Trophoblast cell (in vitro differentiated cells and primary cell): ENCODE measurements at regions not wholly inside any gene's neighbourhood (a gene's known extent, or its start where the extent isn't known, plus 50 kb on each side); places are given as distances from the start of the nearest gene placed in this dataset.

Experiments used
- DNase-seq, 2 donors: peaks; one replicate each; pipeline ENCODE4 v3.0.0-alpha.2; 2016
- H2AFZ ChIP-seq: 2 replicates; pipeline ENCODE4 v1.6.1; 2013; ENCODE audit warnings: low read length, moderate library complexity, mild to moderate bottlenecking; ENCODE audit not compliant: insufficient read depth, poor library complexity
- H2AK5ac ChIP-seq: 2 replicates; pipeline ENCODE4 v1.6.1; 2013; ENCODE audit warnings: mild to moderate bottlenecking, low read length
- H2BK120ac ChIP-seq: 2 replicates; pipeline ENCODE4 v1.6.1; 2013; ENCODE audit warnings: low read length, mild to moderate bottlenecking, moderate library complexity; ENCODE audit not compliant: insufficient read depth, poor library complexity
- H2BK12ac ChIP-seq: 2 replicates; pipeline ENCODE4 v1.6.1; 2013; ENCODE audit warnings: mild to moderate bottlenecking, low read length, moderate library complexity
- H2BK5ac ChIP-seq: 2 replicates; pipeline ENCODE4 v1.6.1; 2013; ENCODE audit warnings: low read length, low read depth, moderate library complexity, mild to moderate bottlenecking; ENCODE audit not compliant: poor library complexity
- H3K14ac ChIP-seq: 2 replicates; pipeline ENCODE4 v1.6.1; 2013; ENCODE audit warnings: mild to moderate bottlenecking, low read length
- H3K18ac ChIP-seq: 2 replicates; pipeline ENCODE4 v1.6.1; 2013; ENCODE audit warnings: mild to moderate bottlenecking, low read length
- H3K23ac ChIP-seq: 2 replicates; pipeline ENCODE4 v1.6.1; 2013; ENCODE audit warnings: low read length
- H3K27ac ChIP-seq: 2 replicates; pipeline ENCODE4 v1.5.1; 2013; ENCODE audit warnings: low read depth, mild to moderate bottlenecking, inconsistent platforms, low read length, moderate library complexity
- H3K27me3 ChIP-seq: 2 replicates; pipeline ENCODE4 v1.6.1; 2013; ENCODE audit warnings: inconsistent platforms, mild to moderate bottlenecking, low read length, moderate library complexity; ENCODE audit not compliant: insufficient read depth
- H3K36me3 ChIP-seq, 2 experiments: 1 replicate in 1 of 2; 2 replicates in 1 of 2; pipeline ENCODE4 v1.6.1; 2013; ENCODE audit warnings: low read length in 2 of 2, mild to moderate bottlenecking in 2 of 2, moderate library complexity in 1 of 2; ENCODE audit not compliant: insufficient read depth in 2 of 2, control insufficient read depth in 1 of 2
- H3K4ac ChIP-seq: 2 replicates; pipeline ENCODE4 v1.6.1; 2013; ENCODE audit warnings: low read depth, mild to moderate bottlenecking, low read length, moderate library complexity
- H3K4me1 ChIP-seq, 2 experiments: 1 replicate in 1 of 2; 2 replicates in 1 of 2; pipeline ENCODE4 v1.6.1; 2013; ENCODE audit warnings: low read length in 2 of 2, mild to moderate bottlenecking in 2 of 2, moderate library complexity in 1 of 2; ENCODE audit not compliant: insufficient read depth in 2 of 2, control insufficient read depth in 1 of 2
- H3K4me2 ChIP-seq: 2 replicates; pipeline ENCODE4 v1.6.1; 2013; ENCODE audit warnings: inconsistent platforms, mild to moderate bottlenecking, low read length, moderate library complexity
- H3K4me3 ChIP-seq: 2 replicates; pipeline ENCODE4 v1.5.1; 2013; ENCODE audit warnings: mild to moderate bottlenecking, low read depth, low read length, inconsistent platforms
- H3K79me1 ChIP-seq: one replicate; pipeline ENCODE4 v1.6.1; 2013; ENCODE audit warnings: low read length
- H3K79me2 ChIP-seq: 2 replicates; pipeline ENCODE4 v1.6.1; 2013; ENCODE audit warnings: low read length, mild to moderate bottlenecking; ENCODE audit not compliant: control insufficient read depth, insufficient read depth, poor library complexity
- H3K9ac ChIP-seq: 2 replicates; pipeline ENCODE4 v1.6.1; 2013; ENCODE audit warnings: mild to moderate bottlenecking, low read length
- H3K9me3 ChIP-seq: 2 replicates; pipeline ENCODE4 v1.6.1; 2013; ENCODE audit warnings: low read depth, mild to moderate bottlenecking, control low read depth, inconsistent platforms, low read length; ENCODE audit not compliant: insufficient read depth
- H4K12ac ChIP-seq: 2 replicates; pipeline ENCODE4 v1.6.1; 2013; ENCODE audit warnings: low read depth, mild to moderate bottlenecking, low read length, moderate library complexity
- H4K8ac ChIP-seq: 2 replicates; pipeline ENCODE4 v1.6.1; 2013; ENCODE audit warnings: low read depth, mild to moderate bottlenecking, low read length, moderate library complexity
- H4K91ac ChIP-seq: one replicate; pipeline ENCODE4 v1.6.1; 2013; ENCODE audit warnings: low read depth, mild to moderate bottlenecking, low read length, moderate library complexity
- WGBS: extraction: QIAGEN DNeasy Blood & Tissue Kit; methylation state at CpG from one replicate; pipeline ENCODE4 v1.1.7; 2013; ENCODE audit warnings: missing lambda C conversion rate; ENCODE audit not compliant: insufficient read length, insufficient coverage; ENCODE audit errors: extremely low coverage; 5-methylcytosine and 5-hydroxymethylcytosine counted together

- WGBS: no CpG with 5 or more reads among the region's 3 CpGs
- H3K4me1 ChIP-seq: peaks cover 4 to 5% of the 10 kb centered on the region in 2 experiments
- H3K4me2 ChIP-seq: no peak overlapping the region
Measured at GRCh38 chr1:232579958-232580941, 49.7 kb downstream of the SIPA1L2 start.

GRCh38 chr1:232579466-232579865 is 50.5 kb downstream of the SIPA1L2 start:
- H2AFZ ChIP-seq: no peak overlapping the region
- H3K9ac ChIP-seq: no peak overlapping the region
- H3K27me3 ChIP-seq: no peaks in the 10 kb centered on the region
- H3K4me3 ChIP-seq: no peak overlapping the region
- H3K79me1 ChIP-seq: no peaks in the 10 kb centered on the region
- WGBS: no CpG with 5 or more reads among the region's 1 CpG
- no peak overlapping the region for H4K12ac ChIP-seq
- H3K9me3 ChIP-seq: no peaks in the 10 kb centered on the region
- H3K18ac ChIP-seq: no peak overlapping the region
- H3K36me3 ChIP-seq: no peaks in the 10 kb centered on the region
- no peak overlapping the region for H3K4ac ChIP-seq
- H3K23ac ChIP-seq: no peak overlapping the region
- no peak overlapping the region for H3K14ac ChIP-seq
- no peak overlapping the region for H4K8ac ChIP-seq
- H2BK5ac ChIP-seq: no peak overlapping the region
- DNase-seq: no peak
- H3K79me2 ChIP-seq: no peaks in the 10 kb centered on the region
- H3K27ac ChIP-seq: no peak overlapping the region
- no peak overlapping the region for H4K91ac ChIP-seq
- no peak overlapping the region for H2BK12ac ChIP-seq
- peaks cover 4 to 10% of the 10 kb centered on the region in 2 experiments for H3K4me1 ChIP-seq
- H2AK5ac ChIP-seq: no peak overlapping the region
- no peak overlapping the region for H3K4me2 ChIP-seq
- H2BK120ac ChIP-seq: no peak overlapping the region

More at GRCh38 chr1:232579958-232580941, 49.7 kb downstream of the SIPA1L2 start:
- no peaks in the 10 kb centered on the region for H3K27me3 ChIP-seq
- H2AK5ac ChIP-seq: no peak overlapping the region
- H2AFZ ChIP-seq: no peak overlapping the region
- H3K79me1 ChIP-seq: no peaks in the 10 kb centered on the region
- H3K79me2 ChIP-seq: no peaks in the 10 kb centered on the region
- H3K18ac ChIP-seq: no peak overlapping the region
- no peak overlapping the region for H2BK120ac ChIP-seq
- no peak overlapping the region for H2BK5ac ChIP-seq
- H3K27ac ChIP-seq: no peak overlapping the region
- H3K9ac ChIP-seq: no peak overlapping the region
- H4K91ac ChIP-seq: no peak overlapping the region
- no peak overlapping the region for H4K12ac ChIP-seq
- H3K4me3 ChIP-seq: no peak overlapping the region
- H3K36me3 ChIP-seq: no peaks in the 10 kb centered on the region
- no peak overlapping the region for H3K14ac ChIP-seq
- no peaks in the 10 kb centered on the region for H3K9me3 ChIP-seq
- no peak for DNase-seq
- H2BK12ac ChIP-seq: no peak overlapping the region
- H3K4ac ChIP-seq: no peak overlapping the region
- H3K23ac ChIP-seq: no peak overlapping the region
- H4K8ac ChIP-seq: no peak overlapping the region

GRCh38 chr1:232578651-232579195 is 51.2 kb downstream of the SIPA1L2 start:
- no peak for DNase-seq
- no peak overlapping the region for H2AK5ac ChIP-seq
- no peak overlapping the region for H3K18ac ChIP-seq

DNA sequence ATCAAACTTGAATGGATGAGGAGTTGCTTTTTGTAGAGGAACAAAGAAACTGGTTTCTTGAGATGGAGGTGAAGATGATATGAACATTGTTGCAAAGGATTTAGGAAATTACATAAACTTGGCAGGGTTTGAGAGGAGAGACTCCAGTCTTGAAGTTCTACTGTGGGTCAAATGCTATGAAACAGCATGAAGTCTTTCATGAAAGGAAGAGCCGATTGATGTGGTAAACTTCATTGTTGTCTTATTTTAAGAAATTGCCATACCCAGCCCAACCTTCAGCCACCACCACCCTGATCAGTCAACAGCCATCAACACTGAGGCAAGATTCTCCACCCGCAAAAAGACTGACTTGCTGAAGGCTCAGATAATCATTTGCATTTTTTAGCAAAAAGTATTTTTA is 52.2 kb downstream of the SIPA1L2 start:
- H2AK5ac ChIP-seq: no peak overlapping the region
- no peaks in the 10 kb centered on the region for H3K9me3 ChIP-seq

More at GRCh38 chr1:232578651-232579195, 51.2 kb downstream of the SIPA1L2 start:
- WGBS: no CpG with 5 or more reads among the region's 3 CpGs
- no peaks in the 10 kb centered on the region for H3K79me1 ChIP-seq
- H3K9ac ChIP-seq: no peak overlapping the region
- no peak overlapping the region for H3K4me2 ChIP-seq
- H3K4me1 ChIP-seq: peaks cover 4 to 10% of the 10 kb centered on the region in 2 experiments
- no peaks in the 10 kb centered on the region for H3K36me3 ChIP-seq
- H4K91ac ChIP-seq: no peak overlapping the region
- no peak overlapping the region for H3K23ac ChIP-seq
- H3K4me3 ChIP-seq: no peak overlapping the region
- H2BK5ac ChIP-seq: no peak overlapping the region
- no peak overlapping the region for H3K4ac ChIP-seq
- H4K8ac ChIP-seq: no peak overlapping the region
- no peak overlapping the region for H4K12ac ChIP-seq
- no peaks in the 10 kb centered on the region for H3K27me3 ChIP-seq
- H2BK12ac ChIP-seq: no peak overlapping the region
- H3K27ac ChIP-seq: no peak overlapping the region
- H3K9me3 ChIP-seq: no peaks in the 10 kb centered on the region
- H3K79me2 ChIP-seq: no peaks in the 10 kb centered on the region
- no peak overlapping the region for H3K14ac ChIP-seq
- no peak overlapping the region for H2AFZ ChIP-seq
- no peak overlapping the region for H2BK120ac ChIP-seq

More for the DNA sequence above, 52.2 kb downstream of the SIPA1L2 start:
- H2BK12ac ChIP-seq: no peak overlapping the region
- no peak overlapping the region for H4K91ac ChIP-seq
- no peak overlapping the region for H2AFZ ChIP-seq
- no peaks in the 10 kb centered on the region for H3K27me3 ChIP-seq
- H3K23ac ChIP-seq: no peak overlapping the region
- H3K14ac ChIP-seq: no peak overlapping the region
- no peak overlapping the region for H3K18ac ChIP-seq
- peaks cover 4 to 13% of the 10 kb centered on the region in 2 experiments for H3K4me1 ChIP-seq
- H3K9ac ChIP-seq: no peak overlapping the region
- H3K4me3 ChIP-seq: no peak overlapping the region
- H4K8ac ChIP-seq: no peak overlapping the region
- DNase-seq: no peak
- no CpG with 5 or more reads among the region's 2 CpGs for whole genome bisulfite sequencing
- peaks cover 2% of the 10 kb centered on the region for H3K79me1 ChIP-seq
- H3K4me2 ChIP-seq: no peak overlapping the region
- no peak overlapping the region for H4K12ac ChIP-seq
- no peak overlapping the region for H3K27ac ChIP-seq
- no peak overlapping the region for H3K4ac ChIP-seq
- H2BK120ac ChIP-seq: no peak overlapping the region
- no peaks in the 10 kb centered on the region for H3K79me2 ChIP-seq
- peaks cover 0 to 2% of the 10 kb centered on the region in 2 experiments for H3K36me3 ChIP-seq
- no peak overlapping the region for H2BK5ac ChIP-seq
